Neural progenitor cell (in vitro differentiated cells): ENCODE measurements at regions not wholly inside any gene's neighbourhood (a gene's known extent, or its start where the extent isn't known, plus 50 kb on each side); places are given as distances from the start of the nearest gene placed in this dataset.
A peak's percentile ranks its signal among the peaks of the same experiment; 100 is the strongest.

Experiments used
- DNase-seq: peaks from one replicate; pipeline ENCODE4 v3.0.0-alpha.2; 2016; ENCODE audit warnings: low spot score
- H2AFZ ChIP-seq: fragments of 200-600 bp; sonication (generic); replicated peaks from 2 replicates; pipeline ENCODE4 v1.6.1; 2016; ENCODE audit warnings: antibody characterized with exemption
- H3F3A ChIP-seq: fragments of 200-600 bp; sonication (generic); 2 replicates; pipeline ENCODE4 v1.6.1; 2016; ENCODE audit warnings: antibody characterized with exemption, low read depth
- H3K27ac ChIP-seq: fragments of 200-600 bp; sonication (generic); 2 replicates; pipeline ENCODE4 v1.5.1; 2016; ENCODE audit warnings: mild to moderate bottlenecking
- H3K27me3 ChIP-seq: fragments of 200-600 bp; sonication (generic); 2 replicates; pipeline ENCODE4 v1.6.1; 2016; ENCODE audit warnings: mild to moderate bottlenecking, moderate library complexity
- H3K36me3 ChIP-seq: fragments of 200-600 bp; sonication (generic); 2 replicates; pipeline ENCODE4 v1.5.1; 2016
- H3K4me1 ChIP-seq: fragments of 200-600 bp; sonication (generic); 2 replicates; pipeline ENCODE4 v1.6.1; 2016; ENCODE audit warnings: mixed run types
- H3K4me2 ChIP-seq: fragments of 200-600 bp; sonication (generic); 2 replicates; pipeline ENCODE4 v1.6.1; 2016
- H3K4me3 ChIP-seq: fragments of 200-600 bp; sonication (generic); 2 replicates; pipeline ENCODE4 v1.5.1; 2016
- H3K79me2 ChIP-seq: fragments of 200-600 bp; sonication (generic); 2 replicates; pipeline ENCODE4 v1.6.1; 2016; ENCODE audit warnings: low read depth
- H3K9ac ChIP-seq: fragments of 200-600 bp; sonication (generic); 2 replicates; pipeline ENCODE4 v1.6.1; 2016
- H3K9me3 ChIP-seq: fragments of 200-600 bp; sonication (generic); 2 replicates; pipeline ENCODE4 v1.5.1; 2016; ENCODE audit warnings: low read depth
- H4K20me1 ChIP-seq: fragments of 200-600 bp; sonication (generic); 2 replicates; pipeline ENCODE4 v1.6.1; 2016; ENCODE audit warnings: low read depth
- H3K27ac Mint-ChIP-seq: 3 replicates; pipeline ENCODE4 v1.8.0; 2021; ENCODE audit warnings: mixed read lengths
- H3K27me3 Mint-ChIP-seq: 2 replicates; pipeline ENCODE4 v1.8.0; 2022; ENCODE audit warnings: low read depth, mild to moderate bottlenecking, inconsistent platforms, moderate library complexity, mixed read lengths; ENCODE audit not compliant: insufficient read depth
- H3K36me3 Mint-ChIP-seq: 3 replicates; pipeline ENCODE4 v1.8.0; 2021; ENCODE audit warnings: mixed read lengths
- H3K4me1 Mint-ChIP-seq: 3 replicates; pipeline ENCODE4 v1.8.0; 2021; ENCODE audit warnings: mixed read lengths
- H3K4me3 Mint-ChIP-seq: 3 replicates; pipeline ENCODE4 v1.8.0; 2021; ENCODE audit warnings: mild to moderate bottlenecking, moderate library complexity, mixed read lengths
- H3K9me3 Mint-ChIP-seq: 3 replicates; pipeline ENCODE4 v1.8.0; 2020; ENCODE audit warnings: mixed read lengths
- EZH2 ChIP-seq: fragments of 200-600 bp; sonication (generic); IDR thresholded peaks from 2 replicates; pipeline ENCODE4 v1.6.1; 2017; ENCODE audit warnings: antibody characterized with exemption, mild to moderate bottlenecking, moderate library complexity
- EZH2phosphoT487 ChIP-seq: fragments of 200-600 bp; sonication (generic); IDR thresholded peaks from 2 replicates; pipeline ENCODE4 v1.6.1; 2017; ENCODE audit warnings: antibody characterized with exemption
- TF ChIP-seq, protein P1 (sequence below): fragments of 200-600 bp; sonication (generic); IDR thresholded peaks from 2 replicates; pipeline ENCODE4 v1.5.1; 2017; ENCODE audit warnings: antibody characterized with exemption, mild to moderate bottlenecking

DNA sequence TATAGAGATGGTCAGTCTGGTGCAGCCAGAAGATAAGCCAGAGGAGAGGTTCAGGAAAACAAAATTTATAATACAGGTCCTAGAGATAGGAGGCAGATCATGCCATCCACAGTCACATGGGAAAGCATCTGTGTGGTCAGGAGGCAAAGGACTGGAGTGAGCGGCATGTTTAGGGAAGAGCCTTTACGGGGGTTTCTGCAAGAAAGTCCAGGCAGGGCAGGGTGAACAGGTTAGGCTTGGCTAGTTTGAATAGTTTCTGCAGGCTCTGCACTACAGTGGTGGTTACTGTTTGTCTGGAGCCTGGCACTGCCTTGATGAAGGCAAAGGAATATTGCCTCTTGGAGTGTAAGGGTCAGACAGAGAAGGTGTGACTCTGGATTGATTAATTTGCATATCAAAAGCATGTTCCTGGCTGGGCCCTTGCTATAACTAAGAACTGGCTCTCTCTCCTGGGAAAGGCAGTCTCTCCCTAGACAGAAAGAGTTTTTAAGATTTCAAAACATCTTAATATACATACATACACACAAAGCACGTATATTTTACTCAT lies 1034.7 kb upstream of the CHAC2 start:
- Histone ChIP-seq H4K20me1 (no peaks in the 10 kb centered on the region), H3K79me2 (no peaks in the 10 kb centered on the region), H2AFZ (peak overlapping the region; percentile 76), H3K4me3 (no peak overlapping the region), H3K4me2 (no peak overlapping the region), H3F3A (no peaks in the 10 kb centered on the region), H3K27me3 (no peaks in the 10 kb centered on the region), H3K9me3 (no peaks in the 10 kb centered on the region), H3K4me1 (peaks cover 6% of the 10 kb centered on the region), H3K36me3 (no peaks in the 10 kb centered on the region), H3K27ac (no peak overlapping the region), H3K9ac (no peak overlapping the region)
- Mint-ChIP-seq H3K4me3 (no peak overlapping the region), H3K27me3 (peaks cover 2% of the 10 kb centered on the region), H3K27ac (no peak overlapping the region), H3K9me3 (peaks cover 4% of the 10 kb centered on the region), H3K36me3 (no peaks in the 10 kb centered on the region), H3K4me1 (peaks cover 5% of the 10 kb centered on the region)
- TF ChIP-seq EZH2 (no peak), EZH2phosphoT487 (no peak)
- TF ChIP-seq, protein P1, sequence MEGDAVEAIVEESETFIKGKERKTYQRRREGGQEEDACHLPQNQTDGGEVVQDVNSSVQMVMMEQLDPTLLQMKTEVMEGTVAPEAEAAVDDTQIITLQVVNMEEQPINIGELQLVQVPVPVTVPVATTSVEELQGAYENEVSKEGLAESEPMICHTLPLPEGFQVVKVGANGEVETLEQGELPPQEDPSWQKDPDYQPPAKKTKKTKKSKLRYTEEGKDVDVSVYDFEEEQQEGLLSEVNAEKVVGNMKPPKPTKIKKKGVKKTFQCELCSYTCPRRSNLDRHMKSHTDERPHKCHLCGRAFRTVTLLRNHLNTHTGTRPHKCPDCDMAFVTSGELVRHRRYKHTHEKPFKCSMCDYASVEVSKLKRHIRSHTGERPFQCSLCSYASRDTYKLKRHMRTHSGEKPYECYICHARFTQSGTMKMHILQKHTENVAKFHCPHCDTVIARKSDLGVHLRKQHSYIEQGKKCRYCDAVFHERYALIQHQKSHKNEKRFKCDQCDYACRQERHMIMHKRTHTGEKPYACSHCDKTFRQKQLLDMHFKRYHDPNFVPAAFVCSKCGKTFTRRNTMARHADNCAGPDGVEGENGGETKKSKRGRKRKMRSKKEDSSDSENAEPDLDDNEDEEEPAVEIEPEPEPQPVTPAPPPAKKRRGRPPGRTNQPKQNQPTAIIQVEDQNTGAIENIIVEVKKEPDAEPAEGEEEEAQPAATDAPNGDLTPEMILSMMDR, result no peak
- DNase-seq, result peak; percentile 20

DNA sequence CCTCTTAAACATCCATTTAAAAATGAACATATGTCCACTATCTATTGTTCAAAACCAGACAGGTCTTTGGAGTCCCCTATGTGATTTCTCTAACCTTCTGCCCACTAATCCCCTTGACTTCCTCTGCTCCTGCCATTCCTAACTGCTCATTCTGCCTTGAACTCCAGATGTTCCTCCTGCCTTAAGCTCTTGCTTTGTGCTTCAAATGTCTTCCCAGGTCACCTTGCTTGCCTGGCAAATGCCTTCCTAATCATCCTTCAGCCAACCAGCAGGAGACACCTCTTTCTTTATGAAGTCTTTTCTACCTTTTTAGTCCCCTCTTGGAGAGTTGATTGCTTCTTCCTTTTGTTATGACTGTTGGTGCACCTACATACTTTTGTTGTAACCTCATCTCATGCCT lies 1043.0 kb upstream of the CHAC2 start:
- H3K27ac Mint-ChIP-seq, result no peak overlapping the region
- Histone ChIP-seq H4K20me1 (no peaks in the 10 kb centered on the region), H3K9me3 (no peaks in the 10 kb centered on the region), H2AFZ (no peak overlapping the region), H3F3A (no peaks in the 10 kb centered on the region), H3K79me2 (no peaks in the 10 kb centered on the region), H3K36me3 (no peaks in the 10 kb centered on the region), H3K9ac (no peak overlapping the region), H3K4me3 (no peak overlapping the region), H3K4me2 (no peak overlapping the region), H3K27ac (no peak overlapping the region), H3K4me1 (no peaks in the 10 kb centered on the region), H3K27me3 (no peaks in the 10 kb centered on the region)
- H3K36me3 Mint-ChIP-seq, result no peaks in the 10 kb centered on the region
- peaks cover 8% of the 10 kb centered on the region for H3K9me3 Mint-ChIP-seq
- no peak overlapping the region for H3K4me3 Mint-ChIP-seq
- TF ChIP-seq, protein P1, result no peak
- peaks cover 5% of the 10 kb centered on the region for H3K27me3 Mint-ChIP-seq
- DNase-seq, result no peak
- H3K4me1 Mint-ChIP-seq, result no peaks in the 10 kb centered on the region

DNA sequence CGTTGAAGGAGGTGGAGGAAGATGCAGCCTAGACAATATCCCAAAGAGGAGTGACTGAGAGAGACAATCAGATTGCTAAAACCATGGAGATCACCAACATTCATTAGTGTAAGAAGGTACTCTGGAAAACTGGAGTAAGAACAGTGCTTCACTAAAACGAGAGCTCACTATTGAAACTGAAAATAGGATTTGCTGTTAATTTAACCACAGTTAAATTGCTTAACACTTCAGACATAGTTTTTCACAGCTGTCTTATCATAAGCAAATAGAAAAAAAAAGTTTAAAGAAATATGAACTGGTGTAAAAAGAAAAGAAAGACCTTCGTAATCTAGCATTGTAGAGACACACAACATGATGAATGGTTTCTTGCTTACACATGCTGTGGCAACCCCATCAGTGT lies 1049.8 kb upstream of the CHAC2 start:
- H3K4me1 Mint-ChIP-seq, result no peaks in the 10 kb centered on the region
- Histone ChIP-seq H3K9me3 (no peaks in the 10 kb centered on the region), H2AFZ (no peak overlapping the region)

More for the DNA sequence above, 1049.8 kb upstream of the CHAC2 start:
- no peak overlapping the region for H3K9ac ChIP-seq
- no peak overlapping the region for H3K4me3 ChIP-seq
- no peak overlapping the region for H3K27ac ChIP-seq
- H3K4me2 ChIP-seq, result no peak overlapping the region
- DNase-seq, result no peak
- no peaks in the 10 kb centered on the region for H3F3A ChIP-seq
- no peak overlapping the region for H3K4me3 Mint-ChIP-seq
- H3K27ac Mint-ChIP-seq, result no peak overlapping the region
- H3K4me1 ChIP-seq, result no peaks in the 10 kb centered on the region
- H3K36me3 ChIP-seq, result no peaks in the 10 kb centered on the region
- H3K9me3 Mint-ChIP-seq, result no peaks in the 10 kb centered on the region
- no peaks in the 10 kb centered on the region for H4K20me1 ChIP-seq
- no peaks in the 10 kb centered on the region for H3K79me2 ChIP-seq
- TF ChIP-seq, protein P1, result no peak
- no peaks in the 10 kb centered on the region for H3K27me3 ChIP-seq
- no peaks in the 10 kb centered on the region for H3K36me3 Mint-ChIP-seq
- H3K27me3 Mint-ChIP-seq, result peaks cover 2% of the 10 kb centered on the region
